MM.1S (cell line): ENCODE measurements at regions not wholly inside any gene's neighbourhood (a gene's known extent, or its start where the extent isn't known, plus 50 kb on each side); places are given as distances from the start of the nearest gene placed in this dataset.

Experiments used
- CTCF ChIP-seq: fragments of 300-600 bp; sonication (generic); IDR thresholded peaks from 2 replicates; pipeline ENCODE4 v1.5.1; 2016; ENCODE audit warnings: antibody characterized with exemption, low read length, mixed read lengths
- EZH2 ChIP-seq: fragments of 300-600 bp; sonication (generic); optimal IDR thresholded peaks from 2 replicates; pipeline ENCODE3; 2017; ENCODE audit warnings: low read depth, mild to moderate bottlenecking, antibody characterized with exemption, low read length, mixed read lengths
- EZH2phosphoT487 ChIP-seq: fragments of 300-600 bp; sonication (generic); IDR thresholded peaks from 2 replicates; pipeline ENCODE4 v1.6.1; 2018; ENCODE audit warnings: antibody characterized with exemption, low read length

GRCh38 chr13:84542348-84542747 lies 660.1 kb upstream of the SLITRK1 start:
- TF ChIP-seq CTCF = no peak
- TF ChIP-seq EZH2 = no peak
- TF ChIP-seq EZH2phosphoT487 = no peak
